HT1080 (cell line): ENCODE measurements at regions not wholly inside any gene's neighbourhood (a gene's known extent, or its start where the extent isn't known, plus 50 kb on each side); places are given as distances from the start of the nearest gene placed in this dataset.
"Not testable (repeated sequence)": the region's sequence is repeated elsewhere in the genome, so short reads cannot be mapped to it uniquely, and the experiment has no call there.

ENCODE experiments used
- DNase-seq: peaks from one replicate; pipeline ENCODE4 v3.0.0-alpha.2; 2015; ENCODE audit warnings: low read depth

GRCh38 chr20:48026981-48027592 is 241.8 kb upstream of the SULF2 start:
- DNase-seq = no peak

GRCh38 chr20:48025661-48026060 is 240.4 kb upstream of the SULF2 start:
- DNase-seq = peak; percentile 24

DNA sequence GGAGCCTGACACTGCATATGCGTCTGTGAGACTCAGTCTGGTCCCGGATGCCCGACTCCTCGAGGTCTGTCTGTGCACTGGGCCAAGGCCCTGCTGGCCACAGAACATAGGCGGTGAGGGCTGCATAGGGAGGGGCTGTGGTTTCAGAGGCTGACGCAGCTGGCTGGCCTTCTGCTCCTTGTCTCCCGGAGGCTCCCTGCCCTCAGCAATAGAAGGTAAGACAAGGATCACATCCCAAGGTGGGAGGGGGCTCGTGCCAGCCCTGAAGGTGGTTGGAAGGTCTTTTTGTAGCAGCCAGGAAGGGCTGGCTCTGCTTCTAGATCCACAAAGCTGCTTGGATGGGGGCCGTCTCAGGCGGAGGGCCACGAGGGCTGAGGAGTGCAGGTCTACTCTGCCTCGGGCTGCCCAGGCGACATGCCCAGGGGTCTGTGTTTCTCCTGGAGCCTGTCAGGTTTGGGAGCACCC is 239.8 kb upstream of the SULF2 start:
- peak; percentile 75 for DNase-seq

GRCh38 chr20:48024539-48024938 is 239.3 kb upstream of the SULF2 start:
- no peak for DNase-seq

- DNase-seq = not testable (repeated sequence)
Measured at GRCh38 chr20:48020696-48021095, 235.4 kb upstream of the SULF2 start.

GRCh38 chr20:48019940-48020339 is 234.7 kb upstream of the SULF2 start:
- no peak for DNase-seq

- DNase-seq = no peak
Measured at GRCh38 chr20:48019496-48019895, 234.2 kb upstream of the SULF2 start.

- not testable (repeated sequence) for DNase-seq
Measured at GRCh38 chr20:48018851-48019250, 233.6 kb upstream of the SULF2 start.

DNA sequence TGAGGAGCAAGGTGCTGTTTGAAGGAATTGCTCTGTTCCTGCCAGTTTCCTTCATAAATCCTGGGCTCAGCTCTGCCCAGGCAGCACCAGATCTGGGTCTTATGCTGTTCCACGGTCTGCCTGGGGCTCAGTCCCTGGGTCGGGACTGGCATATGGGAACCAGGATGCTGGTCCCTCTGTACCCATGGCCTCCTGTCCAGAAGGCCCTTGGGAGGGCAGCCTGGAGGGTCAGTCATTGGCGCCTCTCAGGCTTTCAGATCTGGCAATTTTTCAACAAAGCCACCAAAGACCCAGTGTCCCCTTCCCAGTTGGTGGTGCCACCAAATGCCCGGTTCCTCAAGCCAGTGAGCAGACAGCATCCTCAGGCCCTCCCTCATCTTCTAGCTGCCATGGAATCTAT is 232.7 kb upstream of the SULF2 start:
- no peak for DNase-seq

DNA sequence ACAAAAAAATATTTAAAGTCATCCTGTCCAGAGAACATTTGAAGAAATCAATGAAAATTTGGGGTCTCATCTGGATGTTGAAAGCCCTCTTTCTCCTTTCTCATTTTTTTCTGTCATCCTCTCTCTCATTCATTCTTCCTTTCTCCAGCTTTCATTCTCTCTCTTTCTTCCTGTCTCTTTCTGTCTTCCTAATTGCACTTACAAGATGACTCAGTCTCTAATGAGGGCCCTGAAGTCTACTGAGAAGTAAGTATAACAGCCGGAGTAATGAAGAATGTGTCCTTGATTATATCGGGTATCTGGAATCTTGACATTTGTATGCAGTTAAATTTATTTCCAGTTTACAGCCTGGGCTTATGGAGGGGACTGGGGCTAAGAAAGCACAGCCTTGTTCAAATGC is 232.2 kb upstream of the SULF2 start:
- DNase-seq = no peak

GRCh38 chr20:48015943-48016723 is 230.9 kb upstream of the SULF2 start:
- DNase-seq = peak; percentile 13

- DNase-seq = no peak
Measured at GRCh38 chr20:48015141-48015910, 230.0 kb upstream of the SULF2 start.

DNA sequence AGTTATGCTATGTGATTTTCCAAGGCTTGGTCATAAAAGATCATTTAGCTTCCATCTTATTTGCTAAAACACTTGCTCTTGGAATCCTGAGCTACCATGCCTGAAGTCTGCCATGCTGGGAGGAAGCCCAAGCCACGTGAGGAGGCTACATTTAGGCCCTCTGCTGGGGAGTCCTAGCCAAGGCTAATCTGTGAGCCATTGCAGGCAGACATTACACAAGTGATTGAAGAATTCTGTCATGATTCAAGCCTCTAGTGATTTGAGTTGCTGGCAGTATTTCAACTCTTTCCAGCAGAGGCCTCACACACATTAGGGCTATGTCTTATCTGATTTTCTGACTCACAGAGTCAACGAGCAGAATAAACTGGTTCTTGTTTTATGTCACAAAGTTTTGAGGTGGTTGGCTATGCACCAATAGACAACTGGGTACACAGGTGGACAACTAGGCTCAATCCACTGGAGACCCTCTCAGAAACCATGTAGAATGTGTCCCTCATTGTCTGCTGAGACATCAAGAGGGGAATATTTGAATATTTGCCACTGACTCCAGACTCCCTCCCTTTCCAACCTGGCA is 227.2 kb upstream of the SULF2 start:
- DNase-seq = peak; percentile 15

DNA sequence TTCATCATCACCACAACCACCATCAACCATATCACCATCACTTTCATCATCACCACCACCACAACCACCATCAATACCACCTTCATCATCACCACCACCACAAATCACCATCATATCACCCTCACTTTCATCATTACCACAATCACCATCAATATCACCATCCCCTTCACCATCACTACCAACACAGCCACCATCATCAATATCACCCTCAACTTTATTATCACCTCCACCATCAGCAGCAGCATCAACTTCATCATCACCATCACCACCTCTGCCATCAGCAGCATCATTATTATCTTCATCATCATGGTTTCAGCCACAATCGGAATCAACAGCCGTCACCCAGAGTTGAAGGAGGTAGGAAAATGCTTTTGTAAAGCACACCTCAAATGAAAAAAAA is 225.7 kb upstream of the SULF2 start:
- DNase-seq = no peak

DNA sequence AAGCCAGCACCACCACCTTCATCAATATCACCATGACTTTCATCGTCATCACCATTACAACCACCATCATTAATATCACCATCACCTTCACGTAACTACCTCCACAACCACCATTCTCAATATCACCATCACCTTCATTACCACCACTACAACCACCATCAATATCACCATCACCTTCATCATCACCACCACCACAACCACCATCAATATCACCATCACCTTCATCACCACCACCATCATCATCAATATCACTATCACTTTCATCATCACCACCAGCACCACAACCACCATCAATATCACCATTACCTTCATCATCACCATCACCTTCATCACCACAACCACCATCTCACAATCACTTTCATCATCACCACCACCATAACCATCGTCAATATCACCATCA is 225.3 kb upstream of the SULF2 start:
- no peak for DNase-seq

DNA sequence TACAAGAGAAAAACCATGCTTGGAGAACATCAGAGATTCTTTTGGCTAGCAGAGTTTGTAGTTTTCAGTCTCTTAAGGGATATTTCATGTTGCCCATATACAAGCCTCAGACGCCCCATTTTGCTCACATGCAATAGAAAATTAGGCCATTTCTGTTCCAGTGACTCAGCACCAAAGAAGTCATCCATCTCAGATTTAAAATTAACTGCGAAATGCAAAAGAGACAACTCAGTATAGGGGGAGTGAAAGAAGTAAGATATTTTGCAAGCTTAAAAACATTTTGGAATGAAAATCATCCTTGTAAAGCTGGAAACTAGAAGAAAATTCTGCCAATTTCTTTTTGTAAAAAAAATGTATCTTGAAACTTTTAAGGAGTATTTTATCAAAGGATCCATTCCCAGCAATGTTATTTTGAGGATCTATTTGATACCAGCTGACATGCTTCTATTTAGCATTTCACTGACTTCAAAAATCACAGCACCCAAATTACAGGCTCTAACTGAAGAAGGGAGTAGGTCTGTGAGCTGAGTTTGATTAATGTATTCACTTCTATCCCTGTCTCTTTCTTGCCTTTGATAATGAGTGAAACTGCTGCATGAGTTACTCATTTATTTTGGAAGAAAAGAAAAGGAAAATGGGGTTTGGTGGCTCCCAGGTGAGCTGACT is 223.7 kb upstream of the SULF2 start:
- DNase-seq = no peak

DNA sequence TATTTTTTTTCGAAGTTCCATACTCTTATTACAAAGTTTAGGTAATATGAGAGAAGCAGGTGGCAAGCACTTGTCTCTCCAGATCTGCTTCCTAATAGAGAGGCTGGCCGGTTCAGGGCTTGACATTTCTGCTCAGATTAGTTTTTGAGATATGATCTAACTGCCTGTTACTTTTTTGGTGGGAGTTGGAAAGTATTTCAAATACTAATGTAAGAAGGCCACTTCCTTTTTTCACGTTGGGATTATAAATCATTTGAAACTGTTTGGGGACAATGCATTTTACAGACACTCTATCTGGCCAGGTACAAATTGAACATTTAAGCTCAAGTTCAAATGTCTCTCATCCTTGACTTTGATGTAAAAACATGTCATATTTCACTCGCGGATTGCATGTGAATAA is 222.1 kb upstream of the SULF2 start:
- no peak for DNase-seq

DNA sequence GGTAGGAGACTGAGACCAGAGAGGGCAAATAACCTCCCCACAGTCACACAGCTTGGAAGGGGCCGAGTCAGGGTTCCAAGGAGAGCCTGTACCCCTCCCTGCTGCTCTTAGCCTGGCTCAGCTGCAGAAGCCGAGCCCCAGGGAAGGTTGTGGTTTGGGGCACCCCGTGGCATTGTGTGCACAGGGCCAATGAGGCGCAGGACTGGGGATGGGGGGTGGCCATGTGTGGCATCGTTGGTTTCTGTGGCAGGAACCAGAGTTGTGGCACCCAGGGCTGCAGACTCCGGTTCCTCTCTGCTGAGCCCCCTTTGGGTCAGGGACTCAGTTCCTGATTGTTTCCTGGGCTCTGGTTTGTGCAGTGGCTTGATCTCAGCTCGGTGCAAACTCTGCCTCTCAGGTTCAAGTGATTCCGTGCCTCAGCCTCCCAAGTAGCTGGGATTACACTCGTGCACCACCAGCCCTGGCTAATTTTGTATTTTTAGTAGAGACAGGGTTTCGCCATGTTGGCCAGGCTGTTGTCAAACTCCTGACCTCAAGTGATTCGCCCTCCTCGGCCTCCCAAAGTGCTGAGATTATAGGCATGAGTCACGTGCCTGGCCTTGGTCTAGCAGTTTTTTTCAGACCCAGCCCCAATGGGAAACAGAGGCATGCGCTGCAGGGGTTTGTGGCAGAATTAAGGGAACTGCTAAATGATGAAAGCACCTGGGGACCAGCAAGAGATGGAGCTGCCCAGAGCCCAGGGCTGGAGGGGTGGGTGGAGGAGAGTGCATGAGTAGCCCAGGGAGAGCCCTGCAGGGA is 221.0 kb upstream of the SULF2 start:
- DNase-seq = no peak

DNA sequence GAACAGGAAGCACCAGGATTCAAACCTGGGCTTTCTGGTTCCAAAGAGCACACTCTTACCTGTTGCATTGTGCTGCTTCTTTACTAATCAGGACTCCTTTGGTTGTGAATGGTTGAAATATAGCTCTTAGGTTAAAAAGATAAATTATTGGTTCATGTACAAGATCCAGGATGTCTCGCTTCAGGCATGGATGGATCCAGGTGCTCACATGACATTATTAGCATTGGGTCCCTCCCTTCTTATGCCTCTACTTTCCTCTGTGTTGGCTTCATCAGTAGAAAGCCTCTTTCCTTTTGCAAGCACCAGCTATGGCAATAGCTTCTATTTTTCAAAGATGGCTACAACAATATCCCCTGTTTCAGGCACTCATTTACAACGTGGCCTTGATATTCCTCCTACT is 217.7 kb upstream of the SULF2 start:
- DNase-seq = no peak

GRCh38 chr20:48002517-48002970 is 217.3 kb upstream of the SULF2 start:
- DNase-seq = no peak
